ENCODE measurements at regions not wholly inside any gene's neighbourhood (a gene's known extent, or its start where the extent isn't known, plus 50 kb on each side); places are given as distances from the start of the nearest gene placed in this dataset.

- Mint-ChIP-seq H3K4me3 (no peak overlapping the region), H3K9me3 (no peaks in the 10 kb centered on the region), H3K27ac (no peak overlapping the region), H3K4me1 (ENCODE audit: low read depth) (no peaks in the 10 kb centered on the region), H3K36me3 (ENCODE audit: low read depth) (no peaks in the 10 kb centered on the region), H3K27me3 (no peaks in the 10 kb centered on the region)
- intact Hi-C loops (cut with micrococcal nuclease) = no loop called here
These were observed 92.6 kb upstream of the KDR start for GRCh38 chr4:55218041-55218440.

DNA sequence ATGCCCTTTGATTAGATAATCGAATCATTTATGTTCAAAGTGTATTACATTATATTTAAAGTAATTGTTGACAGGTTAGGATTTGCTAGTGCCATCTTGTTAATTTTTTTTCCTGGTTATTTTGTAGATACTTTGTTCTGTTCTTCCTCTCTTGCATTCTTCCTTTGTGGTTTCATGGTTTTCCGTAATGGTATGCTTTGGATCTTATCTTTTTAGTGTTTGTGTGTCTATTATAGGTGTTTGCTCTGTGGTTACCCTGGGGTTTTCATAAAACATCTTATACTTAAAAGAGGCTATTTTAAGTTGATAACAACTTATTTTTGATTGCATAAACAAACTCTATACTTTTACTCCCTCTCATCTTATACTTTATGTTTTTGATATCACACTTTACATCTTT lies 108.2 kb upstream of the SRD5A3 start:
- intact Hi-C loops (cut with micrococcal nuclease) = no loop called here
- Mint-ChIP-seq H3K4me3 (no peak overlapping the region), H3K27me3 (no peaks in the 10 kb centered on the region), H3K9me3 (peaks cover 39% of the 10 kb centered on the region), H3K27ac (no peak overlapping the region), H3K4me1 (ENCODE audit: low read depth) (no peaks in the 10 kb centered on the region), H3K36me3 (ENCODE audit: low read depth) (no peaks in the 10 kb centered on the region)

GRCh38 chr4:55238407-55238806 lies 107.6 kb upstream of the SRD5A3 start:
- Mint-ChIP-seq H3K4me3 (no peak overlapping the region), H3K9me3 (peaks cover 36% of the 10 kb centered on the region), H3K27ac (no peak overlapping the region), H3K36me3 (ENCODE audit: low read depth) (no peaks in the 10 kb centered on the region), H3K4me1 (ENCODE audit: low read depth) (no peaks in the 10 kb centered on the region), H3K27me3 (no peaks in the 10 kb centered on the region)
- intact Hi-C loops (cut with micrococcal nuclease) = no loop called here

DNA sequence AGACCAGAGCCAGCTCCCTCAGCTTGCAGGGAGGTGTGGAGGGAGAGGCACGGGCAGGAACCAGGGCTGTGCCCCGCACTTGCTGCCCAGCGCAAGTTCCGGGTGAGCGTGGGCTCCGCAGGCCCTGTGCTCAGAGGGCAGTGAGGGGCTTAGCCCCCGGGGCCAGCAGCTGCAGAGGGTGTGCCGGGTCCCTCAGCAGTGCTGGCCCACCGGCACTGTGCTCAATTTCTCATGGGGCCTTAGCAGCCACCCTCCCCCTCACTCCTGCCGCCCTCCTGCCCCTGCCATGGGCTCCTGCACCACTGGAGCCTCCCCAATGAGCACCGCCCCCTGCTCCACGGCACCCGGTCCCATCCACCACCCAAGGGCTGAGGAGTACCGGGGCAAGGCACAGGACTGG lies 104.6 kb upstream of the SRD5A3 start:
- Mint-ChIP-seq H3K4me1 (ENCODE audit: low read depth) (no peaks in the 10 kb centered on the region), H3K27me3 (no peaks in the 10 kb centered on the region), H3K9me3 (peaks cover 29% of the 10 kb centered on the region), H3K27ac (no peak overlapping the region), H3K36me3 (ENCODE audit: low read depth) (no peaks in the 10 kb centered on the region), H3K4me3 (no peak overlapping the region)
- intact Hi-C loops (cut with micrococcal nuclease) = no loop called here

GRCh38 chr4:55242506-55242905 lies 103.5 kb upstream of the SRD5A3 start:
- no peaks in the 10 kb centered on the region for H3K4me1 Mint-ChIP-seq (ENCODE audit: low read depth)
- H3K27ac Mint-ChIP-seq = no peak overlapping the region
- H3K4me3 Mint-ChIP-seq = no peak overlapping the region
- no peaks in the 10 kb centered on the region for H3K36me3 Mint-ChIP-seq (ENCODE audit: low read depth)
- peaks cover 22% of the 10 kb centered on the region for H3K9me3 Mint-ChIP-seq
- intact Hi-C loops (cut with micrococcal nuclease) = no loop called here
- no peaks in the 10 kb centered on the region for H3K27me3 Mint-ChIP-seq

DNA sequence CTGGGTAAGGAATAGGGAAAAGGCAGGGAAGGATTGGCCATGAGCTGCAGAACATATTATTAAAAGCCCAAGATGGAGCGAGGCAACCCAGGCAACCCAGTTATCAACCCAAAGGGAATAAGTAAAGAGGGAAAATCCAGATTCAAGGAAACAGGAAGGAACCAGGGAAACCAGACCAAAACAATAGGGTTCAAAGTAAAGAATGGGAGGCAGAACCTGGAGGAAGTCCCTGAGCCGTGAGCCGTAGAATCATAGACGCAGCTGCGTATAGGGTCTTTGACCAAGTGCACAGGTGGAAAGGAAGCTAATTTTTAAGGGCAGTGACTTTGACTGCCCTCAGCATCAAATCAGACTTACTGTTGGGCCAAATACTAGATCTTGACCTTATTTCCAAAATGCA lies 98.5 kb upstream of the SRD5A3 start:
- Mint-ChIP-seq H3K27ac (no peak overlapping the region), H3K4me1 (ENCODE audit: low read depth) (no peaks in the 10 kb centered on the region), H3K9me3 (no peaks in the 10 kb centered on the region), H3K27me3 (no peaks in the 10 kb centered on the region), H3K36me3 (ENCODE audit: low read depth) (no peaks in the 10 kb centered on the region), H3K4me3 (no peak overlapping the region)
- intact Hi-C loops (cut with micrococcal nuclease) = no loop called here

DNA sequence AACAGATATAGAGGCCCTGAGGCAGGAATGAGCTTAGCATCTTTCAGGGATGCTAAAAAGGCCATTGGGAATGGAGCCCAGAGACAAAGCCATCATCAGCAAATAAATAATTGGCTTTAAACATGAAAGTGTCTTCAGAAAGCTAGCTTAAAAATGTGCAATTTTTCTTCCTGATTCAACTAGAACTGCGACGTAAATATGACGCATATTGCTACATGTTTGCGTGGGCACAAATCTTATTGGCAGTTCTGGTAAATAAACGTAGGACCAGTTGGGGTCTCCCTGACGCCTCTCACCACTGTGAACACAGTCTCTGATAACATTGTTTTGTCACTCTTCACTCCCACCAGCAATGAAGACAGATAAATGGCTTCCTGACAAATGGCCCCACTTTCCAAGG lies 97.3 kb upstream of the SRD5A3 start:
- no peaks in the 10 kb centered on the region for H3K36me3 Mint-ChIP-seq (ENCODE audit: low read depth)
- no peak overlapping the region for H3K27ac Mint-ChIP-seq
- no peaks in the 10 kb centered on the region for H3K4me1 Mint-ChIP-seq (ENCODE audit: low read depth)
- intact Hi-C loops (cut with micrococcal nuclease) = no loop called here
- no peaks in the 10 kb centered on the region for H3K27me3 Mint-ChIP-seq
- no peak overlapping the region for H3K4me3 Mint-ChIP-seq
- H3K9me3 Mint-ChIP-seq = no peaks in the 10 kb centered on the region

DNA sequence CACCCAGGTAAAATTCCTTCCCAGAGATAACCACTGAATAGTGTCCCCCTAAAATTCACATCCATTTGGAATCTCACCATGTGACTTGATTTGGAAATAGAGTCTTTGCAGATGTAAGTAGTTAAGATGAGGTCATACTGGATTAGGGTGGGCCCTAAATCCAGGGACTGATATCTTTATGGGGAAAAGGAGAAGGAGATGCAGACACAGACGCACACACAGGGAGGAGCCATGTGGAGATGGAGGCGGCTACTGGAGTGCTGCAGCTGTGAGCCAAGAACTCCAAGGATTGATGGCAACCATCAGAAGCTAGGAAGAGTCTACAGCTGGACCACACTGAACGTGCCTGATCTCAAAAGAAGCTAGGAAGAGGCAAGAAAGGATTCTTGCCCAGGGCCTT lies 96.6 kb upstream of the SRD5A3 start:
- H3K4me3 Mint-ChIP-seq = no peak overlapping the region
- no peaks in the 10 kb centered on the region for H3K4me1 Mint-ChIP-seq (ENCODE audit: low read depth)
- no peaks in the 10 kb centered on the region for H3K9me3 Mint-ChIP-seq
- H3K27me3 Mint-ChIP-seq = peaks cover 2% of the 10 kb centered on the region
- no peak overlapping the region for H3K27ac Mint-ChIP-seq
- H3K36me3 Mint-ChIP-seq (ENCODE audit: low read depth) = no peaks in the 10 kb centered on the region
- intact Hi-C loops (cut with micrococcal nuclease) = no loop called here

DNA sequence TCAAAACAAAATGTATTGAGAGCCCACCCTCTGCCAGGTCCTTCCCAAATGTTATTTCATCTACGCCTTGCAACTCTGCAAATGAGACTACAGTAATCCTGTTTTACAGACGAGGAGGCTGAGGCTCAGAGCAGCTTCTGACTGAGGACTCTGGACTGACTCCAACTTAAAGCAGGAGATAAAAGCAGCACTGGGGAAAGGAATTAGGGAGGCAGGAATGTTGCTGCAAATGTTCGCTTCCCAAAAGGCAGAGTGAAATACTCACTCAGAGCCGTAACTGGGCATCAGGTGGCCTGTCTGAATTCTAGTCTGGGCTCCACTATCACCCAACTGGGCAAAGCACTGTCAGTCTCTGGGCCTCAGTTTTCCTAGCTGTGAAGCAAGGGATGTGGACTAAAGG lies 94.7 kb upstream of the SRD5A3 start:
- H3K9me3 Mint-ChIP-seq = no peaks in the 10 kb centered on the region
- peaks cover 3% of the 10 kb centered on the region for H3K27me3 Mint-ChIP-seq
- H3K4me3 Mint-ChIP-seq = no peak overlapping the region
- intact Hi-C loops (cut with micrococcal nuclease) = no loop called here
- no peaks in the 10 kb centered on the region for H3K36me3 Mint-ChIP-seq (ENCODE audit: low read depth)
- no peak overlapping the region for H3K27ac Mint-ChIP-seq
- no peaks in the 10 kb centered on the region for H3K4me1 Mint-ChIP-seq (ENCODE audit: low read depth)

- no peaks in the 10 kb centered on the region for H3K36me3 Mint-ChIP-seq (ENCODE audit: low read depth)
- H3K4me1 Mint-ChIP-seq (ENCODE audit: low read depth) = no peaks in the 10 kb centered on the region
- no peak overlapping the region for H3K27ac Mint-ChIP-seq
- H3K27me3 Mint-ChIP-seq = peaks cover 4% of the 10 kb centered on the region
- intact Hi-C loops (cut with micrococcal nuclease) = no loop called here
- no peak overlapping the region for H3K4me3 Mint-ChIP-seq
- H3K9me3 Mint-ChIP-seq = no peaks in the 10 kb centered on the region
These were observed 94.1 kb upstream of the SRD5A3 start for GRCh38 chr4:55251896-55252295.

- intact Hi-C loops (cut with micrococcal nuclease) = no loop called here
- peaks cover 4% of the 10 kb centered on the region for H3K27me3 Mint-ChIP-seq
- no peaks in the 10 kb centered on the region for H3K9me3 Mint-ChIP-seq
- H3K4me3 Mint-ChIP-seq = no peak overlapping the region
- H3K27ac Mint-ChIP-seq = no peak overlapping the region
- no peaks in the 10 kb centered on the region for H3K4me1 Mint-ChIP-seq (ENCODE audit: low read depth)
- H3K36me3 Mint-ChIP-seq (ENCODE audit: low read depth) = no peaks in the 10 kb centered on the region
These were observed 92.0 kb upstream of the SRD5A3 start for GRCh38 chr4:55253948-55254593.

DNA sequence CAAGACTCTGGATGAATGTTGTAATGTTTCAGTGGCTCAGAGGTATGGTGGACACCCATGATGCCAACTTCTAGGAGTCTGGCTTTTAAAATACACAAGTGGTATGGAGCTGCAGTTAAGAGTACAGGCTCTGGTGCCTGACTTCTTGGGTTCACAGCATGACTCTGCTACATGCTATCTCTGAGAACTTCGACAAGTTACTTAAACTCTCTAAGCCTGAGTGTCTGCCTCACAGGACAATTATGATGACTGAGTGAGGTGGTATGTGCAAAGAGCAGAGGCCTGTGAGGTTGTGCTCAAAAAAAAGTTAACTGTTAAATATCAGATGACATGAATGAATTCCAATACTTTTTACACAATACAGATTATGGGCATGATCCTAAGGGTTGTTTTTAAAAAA lies 90.9 kb upstream of the SRD5A3 start:
- H3K4me3 Mint-ChIP-seq = no peak overlapping the region
- H3K27ac Mint-ChIP-seq = no peak overlapping the region
- no peaks in the 10 kb centered on the region for H3K4me1 Mint-ChIP-seq (ENCODE audit: low read depth)
- intact Hi-C loops (cut with micrococcal nuclease) = no loop called here
- H3K36me3 Mint-ChIP-seq (ENCODE audit: low read depth) = no peaks in the 10 kb centered on the region
- H3K9me3 Mint-ChIP-seq = no peaks in the 10 kb centered on the region
- H3K27me3 Mint-ChIP-seq = peaks cover 4% of the 10 kb centered on the region

- Mint-ChIP-seq H3K27ac (no peak overlapping the region), H3K36me3 (ENCODE audit: low read depth) (no peaks in the 10 kb centered on the region), H3K27me3 (peaks cover 4% of the 10 kb centered on the region), H3K9me3 (no peaks in the 10 kb centered on the region), H3K4me1 (ENCODE audit: low read depth) (no peaks in the 10 kb centered on the region), H3K4me3 (no peak overlapping the region)
- intact Hi-C loops (cut with micrococcal nuclease) = no loop called here
These were observed 89.3 kb upstream of the SRD5A3 start for GRCh38 chr4:55256787-55257186.

- peaks cover 4% of the 10 kb centered on the region for H3K27me3 Mint-ChIP-seq
- H3K27ac Mint-ChIP-seq = no peak overlapping the region
- H3K4me3 Mint-ChIP-seq = no peak overlapping the region
- intact Hi-C loops (cut with micrococcal nuclease) = no loop called here
- no peaks in the 10 kb centered on the region for H3K4me1 Mint-ChIP-seq (ENCODE audit: low read depth)
- H3K36me3 Mint-ChIP-seq (ENCODE audit: low read depth) = no peaks in the 10 kb centered on the region
- H3K9me3 Mint-ChIP-seq = no peaks in the 10 kb centered on the region
These were observed 87.7 kb upstream of the SRD5A3 start for GRCh38 chr4:55258152-55258865.

DNA sequence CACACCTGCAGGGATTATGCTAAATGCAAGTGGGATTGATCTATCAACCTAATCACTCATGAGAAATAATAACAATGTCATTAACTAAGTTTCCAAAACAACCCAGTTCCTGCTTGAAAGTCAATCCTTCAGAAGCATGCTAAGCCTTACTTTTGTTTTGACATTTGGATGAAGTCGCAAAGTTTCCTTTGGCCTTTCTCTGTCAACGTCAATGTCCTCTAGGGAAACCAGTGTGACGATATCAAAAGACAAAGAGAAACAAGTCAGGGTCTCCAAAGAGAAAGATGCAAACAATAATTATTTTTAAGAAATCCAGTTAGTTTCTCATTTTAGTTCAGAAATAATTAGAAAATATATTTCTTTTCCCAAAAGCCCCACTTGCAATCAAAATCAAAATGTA lies 86.7 kb upstream of the SRD5A3 start:
- Mint-ChIP-seq H3K27ac (no peak overlapping the region), H3K4me1 (ENCODE audit: low read depth) (no peaks in the 10 kb centered on the region), H3K4me3 (no peak overlapping the region), H3K36me3 (ENCODE audit: low read depth) (no peaks in the 10 kb centered on the region), H3K9me3 (no peaks in the 10 kb centered on the region), H3K27me3 (peaks cover 2% of the 10 kb centered on the region)
- intact Hi-C loops (cut with micrococcal nuclease) = no loop called here
